ENCODE measurements at regions not wholly inside any gene's neighbourhood (a gene's known extent, or its start where the extent isn't known, plus 50 kb on each side); places are given as distances from the start of the nearest gene placed in this dataset.
"Not testable (repeated sequence)": the region's sequence is repeated elsewhere in the genome, so short reads cannot be mapped to it uniquely, and the experiment has no call there.

DNA sequence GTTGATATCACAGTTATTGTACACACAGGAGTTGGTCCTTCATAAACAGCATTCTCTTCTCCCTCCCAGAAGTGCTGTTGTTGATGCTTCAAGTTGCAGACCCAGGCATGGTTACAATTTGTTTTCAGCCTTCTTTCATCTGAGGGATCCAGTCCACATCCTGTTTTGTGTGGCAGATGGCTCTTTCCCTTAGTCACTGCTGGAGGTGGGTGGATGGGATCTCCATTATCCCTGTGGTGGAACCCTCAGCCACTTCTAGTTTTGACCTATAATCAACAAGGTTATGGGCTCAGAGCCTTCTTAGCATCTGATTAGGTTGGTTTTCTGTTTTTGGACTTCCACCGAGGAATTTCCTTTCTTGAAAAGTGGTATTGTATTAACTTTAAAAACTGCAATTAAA lies 214.2 kb downstream of the SH2D4B start:
- no peak for DNase-seq

DNA sequence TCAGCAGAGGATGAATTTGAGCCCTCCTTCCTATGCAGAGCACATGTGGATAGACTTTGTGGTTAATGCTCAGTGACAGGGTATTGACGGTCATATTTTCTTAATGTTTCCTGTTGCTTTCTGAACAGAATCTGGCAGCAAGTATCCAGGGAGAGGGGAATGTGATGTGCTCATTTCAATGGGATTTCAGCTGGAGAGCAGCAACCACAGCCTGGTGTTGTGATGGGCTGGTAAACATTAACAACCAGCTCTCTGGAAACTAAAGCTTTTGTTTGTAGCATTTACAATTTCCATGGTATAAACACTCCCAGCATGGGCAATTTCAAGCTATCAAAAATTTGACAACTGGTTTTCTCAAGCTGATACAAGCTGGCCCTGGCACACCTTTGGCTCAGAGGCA lies 215.9 kb downstream of the SH2D4B start:
- no peak for DNase-seq

DNA sequence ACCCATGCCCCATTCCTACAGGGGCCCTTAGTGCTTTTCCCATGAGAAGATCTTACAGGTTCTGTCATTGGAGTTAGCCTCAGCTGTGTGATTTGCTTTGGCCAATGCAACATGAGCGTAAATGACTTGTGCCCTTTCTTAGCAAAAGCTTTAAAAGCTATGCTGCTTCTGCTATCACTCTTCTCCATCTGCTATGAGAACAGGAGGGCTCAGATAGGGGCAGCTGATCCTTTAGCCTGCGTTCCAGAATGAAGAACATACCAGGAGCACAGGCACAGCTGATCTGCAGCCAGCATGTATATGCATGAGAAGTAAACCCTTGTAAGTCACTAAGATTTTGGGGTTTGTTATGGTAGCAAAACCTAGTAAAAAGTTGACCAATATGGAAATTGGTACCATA lies 218.2 kb downstream of the SH2D4B start:
- DNase-seq: no peak

- DNase-seq: no peak
Measured at GRCh38 chr10:80759693-80760092, 222.0 kb downstream of the SH2D4B start.

DNA sequence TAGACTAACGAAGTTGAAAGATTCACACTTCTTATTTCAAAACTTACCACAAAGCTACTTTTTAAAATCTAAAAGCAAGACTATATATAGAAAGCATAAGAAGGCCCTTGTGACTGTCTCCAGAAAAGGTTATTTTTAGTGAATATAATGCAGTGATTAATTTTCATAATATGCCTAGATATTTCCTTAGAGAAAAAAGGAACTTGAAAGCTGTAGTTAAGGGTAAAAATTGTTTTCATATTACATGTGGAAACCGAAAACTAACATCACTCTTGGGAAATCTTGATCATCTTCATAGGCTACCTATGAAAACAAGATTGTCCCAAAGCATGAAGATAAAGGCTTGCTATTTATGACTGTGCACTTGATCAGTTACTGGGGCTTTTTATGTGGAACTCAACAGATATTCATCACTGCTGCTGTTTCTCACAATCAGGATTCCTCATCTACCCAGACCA lies 223.2 kb downstream of the SH2D4B start:
- DNase-seq: no peak

DNA sequence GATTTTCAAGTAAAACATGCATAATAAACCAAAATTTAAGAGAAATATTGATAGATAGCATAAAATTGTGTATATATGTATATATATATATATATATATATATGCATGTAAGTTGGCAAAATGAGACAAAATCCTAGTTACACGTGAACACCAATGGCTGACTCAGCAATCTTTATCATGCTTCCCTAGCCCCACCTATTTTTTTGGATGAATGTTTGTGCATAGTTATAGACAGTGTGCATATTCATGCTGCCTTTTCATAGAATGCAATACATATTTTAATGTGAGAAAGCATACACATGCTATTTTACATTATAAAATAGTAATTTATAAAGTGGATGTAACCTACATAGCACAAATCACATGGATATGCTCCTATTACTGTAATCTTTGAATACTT lies 230.3 kb downstream of the SH2D4B start:
- DNase-seq: no peak

- no peak for DNase-seq
Measured at GRCh38 chr10:80769700-80770160, 232.0 kb downstream of the SH2D4B start.

DNA sequence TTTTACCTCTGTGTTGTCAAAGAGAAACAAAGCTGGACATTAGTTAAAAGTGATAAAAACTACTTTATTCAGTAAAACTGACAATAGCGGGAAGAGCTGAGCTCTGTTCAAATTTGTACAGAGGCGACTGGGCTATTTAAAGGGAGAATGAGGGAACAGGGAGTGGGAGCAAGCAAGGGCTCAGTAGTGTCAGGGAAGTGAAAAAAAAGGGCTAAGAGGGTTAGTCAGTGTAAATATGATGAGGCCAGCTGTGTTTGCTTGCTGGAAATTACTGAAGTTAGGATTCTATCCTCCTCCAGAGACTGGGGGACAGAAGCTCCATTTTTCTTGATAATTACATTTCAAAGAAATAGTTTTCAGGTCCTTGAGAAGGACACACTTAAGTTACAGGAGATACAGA lies 232.5 kb downstream of the SH2D4B start:
- no peak for DNase-seq

DNA sequence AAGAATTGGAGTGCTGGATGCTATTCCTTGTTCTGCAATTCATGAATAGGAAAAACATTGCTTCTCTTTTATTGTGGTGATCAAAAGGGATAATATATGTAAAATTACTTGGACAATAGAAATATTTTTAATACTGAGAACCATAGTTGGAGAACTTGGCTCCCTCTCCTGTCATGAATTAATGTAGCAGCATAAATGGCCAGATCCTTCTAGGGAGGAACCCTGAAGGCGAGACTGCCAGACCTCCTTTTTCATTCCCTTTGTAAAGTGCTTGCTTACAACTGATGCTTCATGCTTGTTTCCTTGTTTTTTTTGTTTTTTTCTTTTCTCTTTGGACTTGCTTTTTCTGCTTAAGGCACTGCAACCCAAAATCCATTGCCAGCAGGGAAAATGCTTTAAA lies 233.6 kb downstream of the SH2D4B start:
- DNase-seq: no peak

DNA sequence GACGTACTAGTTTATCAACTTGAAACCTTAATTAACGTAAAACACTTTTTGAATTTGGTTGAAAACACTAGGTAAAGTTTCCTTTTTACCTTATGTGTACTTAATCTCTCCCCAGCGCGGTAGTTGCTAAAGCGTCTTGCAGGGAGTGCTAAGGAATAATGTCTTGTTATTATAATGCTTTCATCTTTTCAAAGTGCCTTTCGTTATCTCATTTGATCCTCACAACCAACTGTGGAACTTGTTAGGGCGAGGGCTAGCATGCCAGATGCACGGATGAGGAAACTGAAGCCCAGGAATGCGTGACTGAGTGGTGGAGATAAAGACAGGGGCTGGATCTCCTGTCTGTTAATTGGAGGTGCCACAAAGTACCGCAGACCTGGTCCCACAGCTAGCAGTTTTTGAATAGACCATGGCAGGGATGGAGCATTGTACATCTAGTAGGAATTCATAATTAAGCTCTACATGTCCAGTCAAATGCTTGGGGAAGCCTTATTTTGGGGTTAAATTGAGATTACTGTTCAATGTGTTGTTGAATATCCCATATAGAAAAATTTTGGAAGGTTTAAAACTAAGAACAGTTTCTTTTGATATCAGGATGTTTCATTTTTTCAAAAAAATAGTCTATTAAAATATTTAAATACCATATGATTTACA lies 234.3 kb downstream of the SH2D4B start:
- no peak for DNase-seq

DNA sequence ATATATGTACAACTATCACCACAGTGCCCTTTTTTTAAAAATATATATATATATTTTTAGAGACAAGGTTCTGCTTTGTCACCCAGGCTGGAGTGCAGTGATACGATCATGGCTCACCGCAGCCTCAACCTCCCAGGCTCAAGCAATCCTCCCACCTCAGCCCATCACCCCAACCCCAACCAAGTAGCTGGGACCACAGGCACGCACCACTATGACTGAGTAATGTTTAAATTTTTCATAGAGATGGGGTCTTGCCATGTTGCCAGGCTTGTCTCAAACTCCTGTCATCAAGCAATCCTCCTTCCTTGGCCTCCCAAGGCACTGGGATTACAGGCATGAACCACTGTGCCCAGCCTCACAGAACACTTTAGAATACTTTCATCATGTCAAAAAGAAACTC lies 234.9 kb downstream of the SH2D4B start:
- no peak for DNase-seq

DNA sequence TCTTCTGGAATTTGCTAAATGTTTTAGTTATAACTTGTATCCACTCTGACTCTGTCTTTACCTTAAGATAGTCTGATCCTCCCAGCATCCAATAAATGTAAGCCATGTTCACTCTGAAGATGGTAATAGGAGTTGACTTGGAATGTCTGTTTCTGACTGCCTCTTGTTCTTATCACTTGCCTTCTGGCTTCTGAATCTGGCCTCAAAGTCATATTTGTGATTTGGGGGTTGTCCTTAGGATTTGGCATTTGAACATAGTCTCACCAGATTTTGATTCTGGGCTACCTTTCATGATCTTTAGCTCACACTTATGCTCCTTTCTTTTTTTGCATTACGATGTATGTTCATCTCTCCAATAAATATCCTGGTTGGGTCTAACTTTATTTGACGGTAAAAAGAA lies 247.0 kb downstream of the SH2D4B start:
- no peak for DNase-seq

GRCh38 chr10:80786322-80786721 lies 248.6 kb downstream of the SH2D4B start:
- DNase-seq: no peak

DNA sequence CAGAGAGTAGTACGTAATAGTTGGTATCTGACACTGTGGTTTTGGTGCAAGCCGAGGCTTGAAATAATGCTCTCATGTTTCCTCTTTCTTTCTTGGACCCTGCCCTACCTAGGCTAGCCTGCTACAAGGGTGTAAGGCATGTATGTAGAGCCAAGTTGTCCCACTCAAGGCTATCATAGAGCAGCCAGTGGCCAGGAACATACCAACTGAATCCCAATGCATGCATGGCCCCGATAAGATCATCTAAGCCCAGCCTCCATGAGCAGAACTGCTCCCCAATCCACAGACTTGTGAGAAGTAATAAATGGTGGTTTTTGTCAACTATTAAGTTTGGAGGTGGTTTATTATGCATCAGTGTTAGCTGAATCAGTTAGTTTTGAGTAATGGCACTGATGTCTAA lies 250.2 kb downstream of the SH2D4B start:
- DNase-seq: no peak

DNA sequence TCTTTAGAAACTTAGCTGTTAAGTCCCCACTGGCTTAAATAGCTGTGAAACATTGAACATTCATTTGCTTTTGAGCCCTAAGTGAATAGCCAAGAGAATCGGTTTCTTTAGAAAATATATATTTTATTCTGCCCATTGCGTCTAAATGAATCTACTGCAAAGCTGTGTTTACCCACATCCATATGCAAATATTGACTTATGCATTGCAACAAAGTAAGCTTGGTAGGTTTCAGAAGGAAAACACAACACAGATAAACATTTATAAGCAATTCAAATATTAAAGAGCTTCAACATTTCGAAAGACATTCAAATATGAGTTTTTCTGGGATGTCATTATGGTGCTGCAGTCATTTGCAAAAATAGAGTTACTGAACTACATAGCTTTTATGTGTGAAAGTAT lies 257.3 kb downstream of the SH2D4B start:
- DNase-seq: no peak

DNA sequence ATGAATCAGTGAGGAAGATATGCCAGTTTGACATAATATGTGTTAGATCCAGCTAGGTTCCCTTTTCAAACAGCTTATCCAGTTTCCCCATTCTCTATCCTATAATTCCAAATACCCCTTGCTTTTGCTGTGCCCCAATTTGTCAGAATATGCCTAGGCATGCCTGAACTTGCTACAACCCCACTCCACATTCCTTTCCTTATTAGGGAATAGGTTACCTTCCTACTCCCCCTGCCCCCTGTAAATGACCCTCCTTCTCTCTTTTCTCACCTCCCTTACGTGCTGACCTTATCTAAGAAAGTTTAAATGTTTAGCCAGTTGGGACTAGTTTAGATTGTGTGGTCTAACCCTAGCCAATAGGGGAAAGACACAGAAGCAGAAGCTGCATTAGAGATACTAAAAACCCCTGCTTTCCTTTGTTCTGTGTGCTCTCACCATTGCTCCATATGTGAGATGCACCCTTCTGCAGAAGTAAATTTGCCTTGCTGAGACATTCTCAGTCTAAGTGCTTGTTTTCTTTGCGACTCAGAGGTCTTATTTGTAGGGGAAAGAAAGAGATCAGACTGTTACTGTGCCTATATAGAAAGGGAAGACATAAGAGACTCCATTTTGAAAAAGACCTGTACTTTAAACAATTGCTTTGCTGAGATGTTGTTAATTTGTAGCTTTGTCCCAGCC lies 267.8 kb downstream of the SH2D4B start:
- DNase-seq: no peak

DNA sequence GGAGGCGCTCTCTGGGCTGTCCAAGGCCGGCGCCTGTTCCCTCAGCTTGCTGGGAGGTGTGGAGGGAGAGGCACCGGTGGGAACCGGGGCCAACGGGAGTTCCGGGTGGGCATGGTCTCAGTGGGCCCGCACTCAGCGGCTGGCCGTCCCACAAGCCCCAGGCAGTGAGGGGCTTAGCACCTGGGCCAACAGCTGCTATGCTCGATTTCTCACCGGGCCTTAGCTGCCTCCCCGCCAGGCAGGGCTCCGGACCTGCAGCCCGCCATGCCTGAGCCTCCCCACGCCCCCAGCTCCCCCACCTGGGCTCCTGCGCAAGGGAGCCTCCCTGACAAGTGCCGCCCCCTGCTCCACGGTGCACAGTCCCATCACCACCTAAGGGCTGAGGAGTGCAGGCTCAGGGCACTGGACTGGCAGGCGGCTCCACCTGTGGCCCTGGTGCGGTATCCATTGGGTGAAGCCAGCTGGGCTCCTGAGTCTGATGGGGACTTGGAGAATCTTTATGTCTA lies 276.5 kb downstream of the SH2D4B start:
- no peak for DNase-seq

DNA sequence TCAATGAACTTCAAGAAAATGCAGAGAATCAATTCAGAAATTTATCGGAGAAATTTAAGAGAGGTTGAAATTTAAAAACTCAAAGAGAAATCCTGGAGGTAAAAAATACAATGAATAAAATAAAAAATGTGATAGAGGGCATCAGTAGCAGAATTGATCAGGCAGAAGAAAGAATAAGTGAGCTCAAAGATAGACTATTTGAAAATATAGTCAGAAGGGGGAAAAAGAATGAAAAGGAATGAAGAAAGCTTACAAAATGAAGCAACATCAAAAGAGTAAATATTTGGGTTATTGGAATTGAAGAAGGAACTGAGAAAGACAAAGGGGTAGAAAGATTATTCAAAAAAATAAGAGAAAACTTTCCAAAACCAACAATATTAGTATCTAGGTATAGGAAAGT lies 291.4 kb downstream of the SH2D4B start:
- no peak for DNase-seq

DNA sequence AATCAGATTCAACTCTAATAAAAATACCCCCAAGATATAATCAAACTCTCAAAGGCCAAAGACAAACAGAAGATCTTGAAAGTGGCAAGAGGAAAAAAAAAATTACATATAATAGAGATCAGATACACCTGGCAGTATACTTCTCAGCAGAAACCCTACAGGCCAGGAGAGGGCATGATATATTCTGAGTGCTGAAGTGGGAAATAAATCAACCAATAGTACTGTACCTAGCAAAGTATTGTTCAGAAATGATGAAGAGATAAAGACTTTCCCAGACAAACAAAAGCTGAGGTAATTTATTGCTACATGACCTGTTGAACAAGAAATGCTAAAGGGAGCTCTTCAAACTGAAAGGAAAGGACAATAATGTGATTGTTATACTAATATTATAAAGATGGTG lies 291.9 kb downstream of the SH2D4B start:
- no peak for DNase-seq

DNA sequence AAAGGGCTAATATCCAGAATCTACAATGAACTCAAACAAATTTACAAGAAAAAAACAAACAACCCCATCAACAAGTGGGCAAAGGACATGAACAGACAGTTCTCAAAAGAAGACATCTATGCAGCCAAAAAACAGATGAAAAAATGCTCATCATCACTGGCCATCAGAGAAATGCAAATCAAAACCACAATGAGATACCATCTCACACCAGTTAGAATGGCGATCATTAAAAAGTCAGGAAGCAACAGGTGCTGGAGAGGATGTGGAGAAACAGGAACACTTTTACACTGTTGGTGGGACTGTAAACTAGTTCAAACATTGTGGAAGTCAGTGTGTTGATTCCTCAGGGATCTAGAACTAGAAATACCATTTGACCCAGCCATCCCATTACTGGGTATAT lies 295.0 kb downstream of the SH2D4B start:
- DNase-seq: not testable (repeated sequence)

GRCh38 chr10:80855348-80855971 lies 317.8 kb downstream of the SH2D4B start:
- DNase-seq: peak in 2 of 14 donors; percentile 2 to 12

GRCh38 chr10:80856186-80856585 lies 318.5 kb downstream of the SH2D4B start:
- no peak for DNase-seq

DNA sequence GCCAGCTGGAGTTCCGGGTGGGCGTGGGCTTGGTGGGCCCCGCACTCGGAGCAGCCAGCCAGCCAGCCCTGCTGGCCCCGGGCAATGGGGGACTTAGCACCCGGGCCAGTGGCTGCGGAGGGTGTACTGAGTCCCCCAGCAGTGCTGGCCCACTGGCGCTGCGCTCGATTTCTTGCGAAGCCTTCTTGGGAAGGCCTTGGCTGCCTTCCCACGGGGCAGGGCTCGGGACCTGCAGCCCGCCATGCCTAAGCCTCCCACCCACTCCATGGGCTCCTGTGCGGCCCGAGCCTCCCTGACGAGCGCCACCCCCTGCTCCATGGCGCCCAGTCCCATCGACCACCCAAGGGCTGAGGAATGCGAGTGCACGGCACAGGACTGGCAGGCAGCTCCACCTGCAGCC lies 321.6 kb downstream of the SH2D4B start:
- DNase-seq: not testable (repeated sequence)

GRCh38 chr10:80860719-80861118 lies 323.0 kb downstream of the SH2D4B start:
- DNase-seq: no peak

Measured in C1 segment of cervical spinal cord (tissue), 14 donors.